Endothelial cell of umbilical vein (primary cell): ENCODE measurements at regions not wholly inside any gene's neighbourhood (a gene's known extent, or its start where the extent isn't known, plus 50 kb on each side); places are given as distances from the start of the nearest gene placed in this dataset.

ENCODE experiments used
- BruUV-seq: library from RNA; stranded (reverse); fragments of 400-500 nt; replicated peaks from 2 replicates; lab custom pipeline; 2021; lab: Mats Ljungman, UMichigan
- CTCF ChIA-PET: fragments of 300-600, 350-600 bp; sonication (Branson Sonifier 250); formaldehyde crosslinking; loops from one replicate; lab custom pipeline; 2021; ENCODE audit warnings: antibody characterized with exemption, inconsistent platforms; lab: Charles Lee
- POLR2A ChIA-PET: fragments of 300-600, 350-600 bp; sonication (Branson Sonifier 250); formaldehyde crosslinking; loops from one replicate; lab custom pipeline; 2021; ENCODE audit warnings: antibody characterized with exemption, inconsistent platforms; lab: Charles Lee
- DNase-seq: peaks from one replicate; pipeline ENCODE4 v3.0.0-alpha.2; 2011; ENCODE audit warnings: low read depth, low spot score
- FAIRE-seq: peaks from 2 replicates; lab custom pipeline; 2011; peaks lifted over from hg19 to GRCh38; lab: Jason Lieb, UNC
- H2AFZ ChIP-seq: 2 replicates; pipeline ENCODE4 v1.6.0; 2012; ENCODE audit warnings: low read depth, low read length, control low read depth, inconsistent platforms
- H3K27ac ChIP-seq: 2 replicates; pipeline ENCODE4 v1.5.1; 2011; ENCODE audit warnings: low read depth, mild to moderate bottlenecking, control low read depth, low read length, moderate library complexity; ENCODE audit not compliant: insufficient read depth
- H3K27me3 ChIP-seq, 2 experiments: 2 replicates each; pipeline versions ENCODE4 v1.6.0 to v1.6.1; 2011; ENCODE audit warnings: low read length in 2 of 2, mixed read lengths in 1 of 2; ENCODE audit not compliant: control insufficient read depth in 2 of 2, insufficient read depth in 2 of 2
- H3K36me3 ChIP-seq, 2 experiments: 2 replicates in 1 of 2; 3 replicates in 1 of 2; pipeline ENCODE4 v1.5.1; 2011; ENCODE audit warnings: low read length in 2 of 2, mild to moderate bottlenecking in 1 of 2, moderate library complexity in 1 of 2; ENCODE audit not compliant: control insufficient read depth in 2 of 2, insufficient read depth in 2 of 2; ENCODE audit errors: extremely low read depth in 1 of 2
- H3K4me1 ChIP-seq: 3 replicates; pipeline ENCODE4 v1.5.1; 2011; ENCODE audit warnings: mild to moderate bottlenecking, low read length; ENCODE audit not compliant: control insufficient read depth, insufficient read depth; ENCODE audit errors: extremely low read depth
- H3K4me2 ChIP-seq: 2 replicates; pipeline ENCODE4 v1.6.1; 2011; ENCODE audit warnings: low read length, control low read depth, mixed read lengths; ENCODE audit not compliant: insufficient read depth
- H3K4me3 ChIP-seq, 3 experiments: fragments of 200-600 bp in 1 of 3; sonication (generic), shearing (Covaris generic) in 1 of 3; replicated peaks in 1 of 3; 2 replicates each; pipeline ENCODE4 v1.5.1; 2011 to 2016; ENCODE audit warnings: control low read depth in 3 of 3, low read length in 3 of 3, mild to moderate bottlenecking in 2 of 3, inconsistent platforms in 1 of 3, low read depth in 1 of 3, moderate library complexity in 1 of 3; ENCODE audit not compliant: insufficient read depth in 1 of 3
- H3K79me2 ChIP-seq: 2 replicates; pipeline ENCODE4 v1.6.0; 2012; ENCODE audit warnings: low read length, inconsistent platforms; ENCODE audit not compliant: control insufficient read depth, insufficient read depth
- H3K9ac ChIP-seq: replicated peaks from 2 replicates; pipeline ENCODE3; 2011; ENCODE audit warnings: low read length, control low read depth; ENCODE audit not compliant: insufficient read depth; ENCODE audit errors: extremely low read depth
- H3K9me1 ChIP-seq: replicated peaks from 3 replicates; pipeline ENCODE4 v1.6.0; 2011; ENCODE audit warnings: mild to moderate bottlenecking, low read length; ENCODE audit not compliant: control insufficient read depth, insufficient read depth; ENCODE audit errors: extremely low read depth
- H3K9me3 ChIP-seq: replicated peaks from 2 replicates; pipeline ENCODE4 v1.5.1; 2012; ENCODE audit warnings: low read length, inconsistent platforms; ENCODE audit not compliant: control insufficient read depth, insufficient read depth
- H4K20me1 ChIP-seq: replicated peaks from 2 replicates; pipeline ENCODE3; 2011; ENCODE audit warnings: mild to moderate bottlenecking, low read length; ENCODE audit not compliant: control insufficient read depth, insufficient read depth; ENCODE audit errors: extremely low read depth
- EZH2 ChIP-seq: IDR thresholded peaks from 2 replicates; pipeline ENCODE4 v1.6.1; 2012; ENCODE audit warnings: borderline replicate concordance, low read depth, mild to moderate bottlenecking, moderate library complexity, low read length, inconsistent platforms; ENCODE audit not compliant: severe bottlenecking
- FOS ChIP-seq: IDR thresholded peaks from 2 replicates; pipeline ENCODE4 v1.6.1; 2011; ENCODE audit warnings: mild to moderate bottlenecking, low read length, moderate library complexity, borderline replicate concordance; ENCODE audit not compliant: insufficient read depth
- GATA2 ChIP-seq: IDR thresholded peaks from 2 replicates; pipeline ENCODE4 v1.7.0; 2011; ENCODE audit warnings: low read depth, mild to moderate bottlenecking, moderate library complexity, mixed read lengths, low read length; ENCODE audit not compliant: insufficient read length, insufficient read depth
- JUN ChIP-seq: IDR thresholded peaks from 2 replicates; pipeline ENCODE4 v1.6.1; 2011; ENCODE audit warnings: borderline replicate concordance, low read depth; ENCODE audit not compliant: insufficient read length, insufficient read depth
- MYC ChIP-seq: IDR thresholded peaks from one replicate; pipeline ENCODE4 v1.6.1; 2011; ENCODE audit warnings: mild to moderate bottlenecking, low read depth, low read length
- POLR2A ChIP-seq: IDR thresholded peaks from 2 replicates; pipeline ENCODE4 v1.6.1; 2012; ENCODE audit warnings: low read depth, mild to moderate bottlenecking, control low read depth, low read length
- POLR2AphosphoS5 ChIP-seq: IDR thresholded peaks from 2 replicates; pipeline ENCODE4 v1.6.1; 2012; ENCODE audit warnings: low read depth, mild to moderate bottlenecking, control low read depth, low read length, moderate library complexity; ENCODE audit not compliant: insufficient read depth
- dilution Hi-C: fragments of 300-500 bp; cut with MboI; formaldehyde crosslinking; loops from one replicate; pipeline ENCODE4 v1.15.0; 2019; ENCODE audit warnings: low sequenced_read_pairs; ENCODE audit not compliant: extremely low pct_ligation_motif_present
- intact Hi-C: fragments of 100-400 bp; cut with micrococcal nuclease; formaldehyde crosslinking; loops from one replicate; pipeline ENCODE4 v1.10.0; 2022
- TF ChIP-seq, protein P1 (sequence below): IDR thresholded peaks from 2 replicates; pipeline ENCODE4 v1.6.1; 2011; ENCODE audit not compliant: insufficient read depth, insufficient read length
- TF ChIP-seq, protein P2 (sequence below), 2 donors: IDR thresholded peaks; 1 replicate in 1 of 2; 2 replicates in 1 of 2; pipeline ENCODE4 v1.5.1; 2011; ENCODE audit warnings: low read length in 2 of 2, mild to moderate bottlenecking in 2 of 2, moderate library complexity in 2 of 2, control low read depth in 1 of 2, inconsistent platforms in 1 of 2, low read depth in 1 of 2; ENCODE audit not compliant: insufficient read depth in 1 of 2; ENCODE audit errors: extremely low read depth in 1 of 2

DNA sequence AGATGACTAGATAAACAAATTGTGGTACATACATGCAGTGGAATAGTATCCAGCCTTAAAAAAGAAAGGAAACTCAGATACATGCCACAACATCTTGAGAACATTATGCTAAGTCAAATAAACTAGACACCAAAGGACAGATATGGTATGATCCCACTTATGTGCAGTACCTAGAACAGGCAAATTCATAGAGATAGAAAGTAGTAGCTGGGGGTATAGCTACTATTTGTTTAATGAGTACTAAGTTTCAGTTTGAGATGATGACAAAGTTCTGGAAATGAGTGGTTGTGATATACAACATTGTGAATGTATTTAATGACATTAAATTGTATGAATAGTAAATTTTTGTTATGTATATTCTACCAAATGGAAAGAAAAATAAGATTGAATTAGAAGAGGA lies 477.2 kb upstream of the CFAP20DC start:
- H4K20me1 ChIP-seq, result no peaks in the 10 kb centered on the region
- CTCF ChIA-PET, result no interaction called here
- no peak for FAIRE-seq

More for the DNA sequence above, 477.2 kb upstream of the CFAP20DC start:
- H3K4me1 ChIP-seq, result no peaks in the 10 kb centered on the region
- H3K27ac ChIP-seq, result no peak overlapping the region
- no peaks in the 10 kb centered on the region for H3K79me2 ChIP-seq
- TF ChIP-seq POLR2AphosphoS5 (no peak), FOS (no peak), EZH2 (no peak), JUN (no peak), MYC (no peak), POLR2A (no peak), GATA2 (no peak)
- TF ChIP-seq, protein P1, sequence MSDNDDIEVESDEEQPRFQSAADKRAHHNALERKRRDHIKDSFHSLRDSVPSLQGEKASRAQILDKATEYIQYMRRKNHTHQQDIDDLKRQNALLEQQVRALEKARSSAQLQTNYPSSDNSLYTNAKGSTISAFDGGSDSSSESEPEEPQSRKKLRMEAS, result no peak
- TF ChIP-seq, protein P2, sequence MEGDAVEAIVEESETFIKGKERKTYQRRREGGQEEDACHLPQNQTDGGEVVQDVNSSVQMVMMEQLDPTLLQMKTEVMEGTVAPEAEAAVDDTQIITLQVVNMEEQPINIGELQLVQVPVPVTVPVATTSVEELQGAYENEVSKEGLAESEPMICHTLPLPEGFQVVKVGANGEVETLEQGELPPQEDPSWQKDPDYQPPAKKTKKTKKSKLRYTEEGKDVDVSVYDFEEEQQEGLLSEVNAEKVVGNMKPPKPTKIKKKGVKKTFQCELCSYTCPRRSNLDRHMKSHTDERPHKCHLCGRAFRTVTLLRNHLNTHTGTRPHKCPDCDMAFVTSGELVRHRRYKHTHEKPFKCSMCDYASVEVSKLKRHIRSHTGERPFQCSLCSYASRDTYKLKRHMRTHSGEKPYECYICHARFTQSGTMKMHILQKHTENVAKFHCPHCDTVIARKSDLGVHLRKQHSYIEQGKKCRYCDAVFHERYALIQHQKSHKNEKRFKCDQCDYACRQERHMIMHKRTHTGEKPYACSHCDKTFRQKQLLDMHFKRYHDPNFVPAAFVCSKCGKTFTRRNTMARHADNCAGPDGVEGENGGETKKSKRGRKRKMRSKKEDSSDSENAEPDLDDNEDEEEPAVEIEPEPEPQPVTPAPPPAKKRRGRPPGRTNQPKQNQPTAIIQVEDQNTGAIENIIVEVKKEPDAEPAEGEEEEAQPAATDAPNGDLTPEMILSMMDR (IDR thresholded peaks at IDR 0.05; ENCODE audit: extremely low read depth in 1 of 2, insufficient read depth in 1 of 2, low read depth in 1 of 2, low read length in 2 of 2), result no peak
- no peak overlapping the region for H3K4me3 ChIP-seq
- H3K36me3 ChIP-seq, result no peaks in the 10 kb centered on the region
- H3K9me1 ChIP-seq, result no peaks in the 10 kb centered on the region
- intact Hi-C loops (no loop called here), dilution Hi-C loops (no loop called here)
- no peaks in the 10 kb centered on the region for H3K27me3 ChIP-seq
- POLR2A ChIA-PET, result no interaction called here
- no peak overlapping the region for H2AFZ ChIP-seq
- no peak overlapping the region for H3K4me2 ChIP-seq
- no TSS peak for BruUV-seq
- no peaks in the 10 kb centered on the region for H3K9me3 ChIP-seq
- no peak overlapping the region for H3K9ac ChIP-seq
- no peak for DNase-seq
